ENCODE measurements at regions not wholly inside any gene's neighbourhood (a gene's known extent, or its start where the extent isn't known, plus 50 kb on each side); places are given as distances from the start of the nearest gene placed in this dataset.
A peak's percentile ranks its signal among the peaks of the same experiment; 100 is the strongest.

DNA sequence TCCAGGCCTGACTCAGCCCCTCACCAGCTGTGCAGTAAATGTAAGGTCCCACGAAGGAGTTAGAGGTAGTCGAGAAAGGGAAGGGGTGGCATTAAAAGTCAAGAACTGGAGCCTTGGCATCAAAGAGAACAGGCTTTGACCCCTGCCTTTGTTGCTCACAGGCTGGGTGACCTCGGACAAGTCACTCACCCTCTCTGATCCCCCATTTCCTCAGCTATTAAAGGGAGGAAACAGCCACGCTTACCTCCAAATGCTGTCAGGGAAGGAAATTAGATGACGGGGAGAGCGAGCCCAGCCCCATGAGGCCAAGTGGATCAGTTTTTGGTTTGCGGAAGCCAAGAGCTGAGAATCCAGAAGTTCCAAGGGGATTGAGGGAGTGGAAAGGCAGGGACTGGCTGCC lies 104.9 kb upstream of the MYL2 start:
- WGBS = 80% methylated on average over 7 of the region's 7 CpGs
- Histone ChIP-seq H3K9me3 (ENCODE audit: control insufficient read depth in 4 of 4, low read length in 3 of 4) (no peaks in the 10 kb centered on the region), H3K9ac (ENCODE audit: low read depth in 1 of 2, low read length in 2 of 2) (no peak overlapping the region), H3K36me3 (ENCODE audit: control insufficient read depth in 4 of 4, insufficient read depth in 3 of 4, low read depth in 1 of 4, low read length in 3 of 4) (no peaks in the 10 kb centered on the region), H3K4me1 (ENCODE audit: control insufficient read depth in 4 of 4, insufficient read depth in 4 of 4, low read length in 3 of 4) (peaks cover 0 to 14% (median 10%) of the 10 kb centered on the region in 4 donors), H3K4me3 (ENCODE audit: low read depth in 1 of 3, low read length in 3 of 3) (no peak overlapping the region), H3K27ac (ENCODE audit: low read depth in 1 of 2, low read length in 2 of 2) (no peak overlapping the region), H3K27me3 (ENCODE audit: control insufficient read depth in 4 of 4, insufficient read depth in 4 of 4, low read length in 3 of 4) (no peaks in the 10 kb centered on the region)
- no peak for TF ChIP-seq NR2F2 (IDR thresholded peaks at IDR 0.05)
- no peak for TF ChIP-seq SP1 (IDR thresholded peaks at IDR 0.05)
- TF ChIP-seq, protein P1, sequence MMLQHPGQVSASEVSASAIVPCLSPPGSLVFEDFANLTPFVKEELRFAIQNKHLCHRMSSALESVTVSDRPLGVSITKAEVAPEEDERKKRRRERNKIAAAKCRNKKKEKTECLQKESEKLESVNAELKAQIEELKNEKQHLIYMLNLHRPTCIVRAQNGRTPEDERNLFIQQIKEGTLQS (IDR thresholded peaks at IDR 0.05) = no peak
- no peak for TF ChIP-seq RAD21 (IDR thresholded peaks at IDR 0.05)
- TF ChIP-seq, protein P2, sequence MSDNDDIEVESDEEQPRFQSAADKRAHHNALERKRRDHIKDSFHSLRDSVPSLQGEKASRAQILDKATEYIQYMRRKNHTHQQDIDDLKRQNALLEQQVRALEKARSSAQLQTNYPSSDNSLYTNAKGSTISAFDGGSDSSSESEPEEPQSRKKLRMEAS (IDR thresholded peaks at IDR 0.05) = no peak
- no peak for DNase-seq (ENCODE audit: low spot score)

DNA sequence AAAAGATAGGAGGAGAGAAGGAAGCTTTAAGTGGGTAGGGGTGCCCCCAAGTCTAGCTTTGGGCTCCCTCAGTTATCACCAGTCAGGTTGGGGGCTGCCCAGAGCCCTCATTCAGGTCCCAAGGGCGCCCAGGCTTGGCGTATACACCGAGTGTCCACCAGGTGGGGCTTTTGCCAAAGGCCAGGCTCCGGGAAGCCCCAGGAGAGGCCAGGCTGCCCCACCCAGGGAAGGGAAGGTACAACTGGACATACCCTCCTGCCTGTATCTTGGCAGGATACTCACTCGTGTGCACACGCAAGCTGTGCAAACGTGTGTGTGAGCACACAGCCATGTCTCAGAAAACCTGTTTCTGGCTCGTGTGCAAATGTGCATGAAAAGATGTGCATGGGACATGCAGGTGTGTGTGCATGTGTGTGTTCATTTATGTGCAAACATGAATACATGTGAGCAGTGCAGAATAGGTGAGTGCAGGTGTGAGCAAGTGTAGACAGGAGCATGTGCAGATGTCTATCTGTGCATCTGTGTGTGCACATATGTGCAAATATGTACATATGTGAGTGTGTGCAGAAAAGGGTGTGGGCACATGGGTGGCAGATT lies 103.9 kb upstream of the MYL2 start:
- H3K27me3 ChIP-seq (ENCODE audit: control insufficient read depth in 4 of 4, insufficient read depth in 4 of 4, low read length in 3 of 4) = no peaks in the 10 kb centered on the region

DNA sequence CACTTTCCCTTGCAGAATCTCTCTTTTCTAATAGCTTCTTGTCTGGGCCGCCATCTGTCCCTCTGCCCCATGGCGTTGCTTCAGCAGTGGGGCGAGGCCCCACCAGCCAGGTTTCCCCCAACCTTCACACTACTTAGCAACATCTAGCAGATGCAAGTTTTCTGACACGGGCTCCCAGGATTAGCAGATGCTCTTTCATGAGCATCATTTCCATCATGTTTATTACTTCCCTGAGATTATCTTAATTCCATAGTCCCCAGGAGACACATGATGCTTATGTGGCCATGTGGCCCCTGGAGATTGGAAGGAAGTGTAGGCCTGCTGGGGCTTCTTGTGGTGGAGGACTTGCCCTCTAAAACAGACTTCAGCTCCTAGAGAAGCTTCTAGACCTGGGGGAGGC lies 102.0 kb upstream of the MYL2 start:
- Histone ChIP-seq H3K27me3 (ENCODE audit: control insufficient read depth in 4 of 4, insufficient read depth in 4 of 4, low read length in 3 of 4) (no peaks in the 10 kb centered on the region), H3K36me3 (ENCODE audit: control insufficient read depth in 4 of 4, insufficient read depth in 3 of 4, low read depth in 1 of 4, low read length in 3 of 4) (no peaks in the 10 kb centered on the region), H3K9me3 (ENCODE audit: control insufficient read depth in 4 of 4, low read length in 3 of 4) (no peaks in the 10 kb centered on the region), H3K9ac (ENCODE audit: low read depth in 1 of 2, low read length in 2 of 2) (no peak overlapping the region), H3K27ac (ENCODE audit: low read depth in 1 of 2, low read length in 2 of 2) (no peak overlapping the region), H3K4me1 (ENCODE audit: control insufficient read depth in 4 of 4, insufficient read depth in 4 of 4, low read length in 3 of 4) (peaks cover 0 to 4% (median 1%) of the 10 kb centered on the region in 4 donors), H3K4me3 (ENCODE audit: low read depth in 1 of 3, low read length in 3 of 3) (no peak overlapping the region)
- WGBS = 85% methylated on average over 4 of the region's 4 CpGs
- TF ChIP-seq HNF4G (IDR thresholded peaks at IDR 0.05) (no peak), YY1 (IDR thresholded peaks at IDR 0.05) (no peak), TAF1 (conservative IDR thresholded peaks at IDR 0.05) (no peak), GABPA (IDR thresholded peaks at IDR 0.05 in 1 of 2, conservative IDR thresholded peaks at IDR 0.05 in 1 of 2) (no peak)
- no peak for DNase-seq (ENCODE audit: low spot score)

More for the DNA sequence above, 103.9 kb upstream of the MYL2 start:
- Histone ChIP-seq H3K4me1 (ENCODE audit: control insufficient read depth in 4 of 4, insufficient read depth in 4 of 4, low read length in 3 of 4) (peaks cover 0 to 4% (median 2%) of the 10 kb centered on the region in 4 donors), H3K9me3 (ENCODE audit: control insufficient read depth in 4 of 4, low read length in 3 of 4) (no peaks in the 10 kb centered on the region), H3K27ac (ENCODE audit: low read depth in 1 of 2, low read length in 2 of 2) (no peak overlapping the region), H3K9ac (ENCODE audit: low read depth in 1 of 2, low read length in 2 of 2) (no peak overlapping the region), H3K4me3 (ENCODE audit: low read depth in 1 of 3, low read length in 3 of 3) (no peak overlapping the region), H3K36me3 (ENCODE audit: control insufficient read depth in 4 of 4, insufficient read depth in 3 of 4, low read depth in 1 of 4, low read length in 3 of 4) (no peaks in the 10 kb centered on the region)
- 6% methylated on average over 8 of the region's 8 CpGs for WGBS
- DNase-seq (ENCODE audit: low spot score) = peak; percentile 62
- TF ChIP-seq, protein P2 (IDR thresholded peaks at IDR 0.05) = no peak
- TF ChIP-seq, protein P3, sequence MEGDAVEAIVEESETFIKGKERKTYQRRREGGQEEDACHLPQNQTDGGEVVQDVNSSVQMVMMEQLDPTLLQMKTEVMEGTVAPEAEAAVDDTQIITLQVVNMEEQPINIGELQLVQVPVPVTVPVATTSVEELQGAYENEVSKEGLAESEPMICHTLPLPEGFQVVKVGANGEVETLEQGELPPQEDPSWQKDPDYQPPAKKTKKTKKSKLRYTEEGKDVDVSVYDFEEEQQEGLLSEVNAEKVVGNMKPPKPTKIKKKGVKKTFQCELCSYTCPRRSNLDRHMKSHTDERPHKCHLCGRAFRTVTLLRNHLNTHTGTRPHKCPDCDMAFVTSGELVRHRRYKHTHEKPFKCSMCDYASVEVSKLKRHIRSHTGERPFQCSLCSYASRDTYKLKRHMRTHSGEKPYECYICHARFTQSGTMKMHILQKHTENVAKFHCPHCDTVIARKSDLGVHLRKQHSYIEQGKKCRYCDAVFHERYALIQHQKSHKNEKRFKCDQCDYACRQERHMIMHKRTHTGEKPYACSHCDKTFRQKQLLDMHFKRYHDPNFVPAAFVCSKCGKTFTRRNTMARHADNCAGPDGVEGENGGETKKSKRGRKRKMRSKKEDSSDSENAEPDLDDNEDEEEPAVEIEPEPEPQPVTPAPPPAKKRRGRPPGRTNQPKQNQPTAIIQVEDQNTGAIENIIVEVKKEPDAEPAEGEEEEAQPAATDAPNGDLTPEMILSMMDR (IDR thresholded peaks at IDR 0.05; ENCODE audit: low read depth, low read length, missing input control) = peak; percentile 82
- peak; percentile 98 to 99 for TF ChIP-seq RAD21 (IDR thresholded peaks at IDR 0.05)

DNA sequence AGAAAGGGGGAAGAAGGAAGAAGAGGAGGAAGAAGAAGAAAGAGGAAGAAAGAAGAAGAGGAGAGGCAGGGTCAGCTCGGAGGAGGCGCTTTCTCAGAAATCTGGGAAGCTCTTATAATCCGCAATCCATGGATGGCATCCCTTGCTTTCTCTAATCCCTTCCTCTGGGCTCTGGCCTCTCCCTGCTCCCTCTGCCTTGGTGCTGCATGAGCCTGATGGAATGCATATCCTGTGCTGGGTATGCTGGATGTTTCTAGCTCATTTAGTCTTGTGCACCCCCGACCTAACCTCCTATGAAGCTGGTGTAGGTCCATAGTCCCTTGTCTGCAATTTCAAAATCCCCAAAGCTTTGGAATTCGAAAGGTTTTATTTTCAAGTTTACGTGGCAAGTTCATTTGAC lies 94.2 kb upstream of the MYL2 start:
- H3K9me3 ChIP-seq (ENCODE audit: control insufficient read depth in 4 of 4, low read length in 3 of 4) = no peaks in the 10 kb centered on the region
- no peaks in the 10 kb centered on the region for H3K4me1 ChIP-seq (ENCODE audit: control insufficient read depth in 4 of 4, insufficient read depth in 4 of 4, low read length in 3 of 4)
- H3K27ac ChIP-seq (ENCODE audit: low read depth in 1 of 2, low read length in 2 of 2) = no peak overlapping the region
- 77% methylated on average over 6 of the region's 6 CpGs for WGBS
- H3K4me3 ChIP-seq (ENCODE audit: low read depth in 1 of 3, low read length in 3 of 3) = no peak overlapping the region
- H3K36me3 ChIP-seq (ENCODE audit: control insufficient read depth in 4 of 4, insufficient read depth in 3 of 4, low read depth in 1 of 4, low read length in 3 of 4) = no peaks in the 10 kb centered on the region
- H3K27me3 ChIP-seq (ENCODE audit: control insufficient read depth in 4 of 4, insufficient read depth in 4 of 4, low read length in 3 of 4) = no peaks in the 10 kb centered on the region
- H3K9ac ChIP-seq (ENCODE audit: low read depth in 1 of 2, low read length in 2 of 2) = no peak overlapping the region
- DNase-seq (ENCODE audit: low spot score) = no peak
- TF ChIP-seq RAD21 (IDR thresholded peaks at IDR 0.05) = no peak
- no peak for TF ChIP-seq RXRA (IDR thresholded peaks at IDR 0.05)
- no peak for TF ChIP-seq NR2F2 (IDR thresholded peaks at IDR 0.05)
- TF ChIP-seq EGR1 (IDR thresholded peaks at IDR 0.05; ENCODE audit: low read depth in 2 of 2) = no peak
- no peak for TF ChIP-seq GABPA (IDR thresholded peaks at IDR 0.05 in 1 of 2, conservative IDR thresholded peaks at IDR 0.05 in 1 of 2)
- TF ChIP-seq, protein P3 (IDR thresholded peaks at IDR 0.05; ENCODE audit: low read depth, low read length, missing input control) = no peak
- TF ChIP-seq SP1 (IDR thresholded peaks at IDR 0.05) = no peak
- TF ChIP-seq FOXA2 (IDR thresholded peaks at IDR 0.05) = no peak
- TF ChIP-seq, protein P2 (IDR thresholded peaks at IDR 0.05) = no peak
- no peak for TF ChIP-seq YY1 (IDR thresholded peaks at IDR 0.05)
- no peak for TF ChIP-seq FOXA1 (IDR thresholded peaks at IDR 0.05)
